ENCODE measurements at regions not wholly inside any gene's neighbourhood (a gene's known extent, or its start where the extent isn't known, plus 50 kb on each side); places are given as distances from the start of the nearest gene placed in this dataset.
"Not testable (repeated sequence)": the region's sequence is repeated elsewhere in the genome, so short reads cannot be mapped to it uniquely, and the experiment has no call there.

- Histone ChIP-seq H3K36me3 (ENCODE audit: control insufficient read depth, insufficient read depth, low read length) (no peaks in the 10 kb centered on the region), H3K27ac (ENCODE audit: low read depth, low read length) (no peak overlapping the region), H3K9me3 (ENCODE audit: control insufficient read depth, low read length) (peaks cover 22% of the 10 kb centered on the region), H3K27me3 (ENCODE audit: control insufficient read depth, insufficient read depth, low read length, poor library complexity, severe bottlenecking) (no peaks in the 10 kb centered on the region), H3K9ac (ENCODE audit: extremely low read depth, low read length, poor library complexity, severe bottlenecking) (no peak overlapping the region), H3K4me3 (ENCODE audit: low read length) (no peak overlapping the region), H3K4me1 (ENCODE audit: control insufficient read depth, insufficient read depth, low read length) (peaks cover 3% of the 10 kb centered on the region)
- DNase-seq, result no peak
- Mint-ChIP-seq H3K4me1 (peaks cover 22% of the 10 kb centered on the region), H3K36me3 (ENCODE audit: low read depth) (no peaks in the 10 kb centered on the region), H3K27me3 (ENCODE audit: insufficient read depth) (peaks cover 2% of the 10 kb centered on the region), H3K27ac (no peak overlapping the region), H3K9me3 (peaks cover 2% of the 10 kb centered on the region), H3K4me3 (no peak overlapping the region)
- WGBS, 2 experiments (ENCODE audit: insufficient coverage in 1 of 2, insufficient read length in 1 of 2), result 56% methylated on average over 2 of the region's 2 CpGs; no CpG with 5 or more reads in 1 of the 2 experiments
- TF ChIP-seq CTCF (conservative IDR thresholded peaks at IDR 0.05), result no peak
Observed at GRCh38 chr6:48388044-48388443, 277.0 kb upstream of the PTCHD4 start.

DNA sequence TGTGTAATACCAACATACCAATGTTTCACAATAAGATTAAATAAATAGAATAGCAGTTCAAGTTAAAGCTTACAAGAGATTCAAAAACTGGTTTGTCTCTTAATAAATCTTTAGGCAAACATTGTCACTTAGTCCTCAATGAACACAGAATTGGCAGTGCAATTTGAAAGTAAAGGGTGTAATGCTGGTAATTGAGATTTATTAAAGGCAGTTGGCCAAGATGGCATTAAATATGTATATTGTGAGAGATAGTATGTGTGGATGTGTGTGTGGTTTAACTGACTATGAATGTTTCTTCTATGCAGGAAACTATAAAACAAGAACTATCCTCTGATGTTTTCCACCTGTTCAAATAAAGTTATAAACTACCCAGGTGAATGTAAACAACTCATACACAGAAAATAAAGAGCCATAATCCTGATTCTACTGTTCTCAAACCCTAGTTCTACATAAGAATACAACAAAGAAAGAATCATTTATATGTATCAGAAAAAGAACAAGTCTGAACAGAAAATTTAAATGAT lies 267.9 kb upstream of the PTCHD4 start:
- Mint-ChIP-seq H3K9me3 (no peaks in the 10 kb centered on the region), H3K36me3 (ENCODE audit: low read depth) (no peaks in the 10 kb centered on the region), H3K4me1 (peaks cover 10% of the 10 kb centered on the region), H3K4me3 (no peak overlapping the region), H3K27ac (no peak overlapping the region), H3K27me3 (ENCODE audit: insufficient read depth) (peaks cover 4% of the 10 kb centered on the region)
- Histone ChIP-seq H3K9me3 (ENCODE audit: control insufficient read depth, low read length) (no peaks in the 10 kb centered on the region), H3K27me3 (ENCODE audit: control insufficient read depth, insufficient read depth, low read length, poor library complexity, severe bottlenecking) (no peaks in the 10 kb centered on the region), H3K27ac (ENCODE audit: low read depth, low read length) (no peak overlapping the region), H3K4me1 (ENCODE audit: control insufficient read depth, insufficient read depth, low read length) (peaks cover 6% of the 10 kb centered on the region), H3K36me3 (ENCODE audit: control insufficient read depth, insufficient read depth, low read length) (no peaks in the 10 kb centered on the region), H3K9ac (ENCODE audit: extremely low read depth, low read length, poor library complexity, severe bottlenecking) (no peak overlapping the region), H3K4me3 (ENCODE audit: low read length) (no peak overlapping the region)
- no peak for TF ChIP-seq CTCF (conservative IDR thresholded peaks at IDR 0.05)
- DNase-seq, result no peak

GRCh38 chr6:48377115-48377514 lies 266.1 kb upstream of the PTCHD4 start:
- Mint-ChIP-seq H3K36me3 (ENCODE audit: low read depth) (no peaks in the 10 kb centered on the region), H3K9me3 (peaks cover under 1% of the 10 kb centered on the region), H3K27me3 (ENCODE audit: insufficient read depth) (peaks cover 2% of the 10 kb centered on the region), H3K4me3 (no peak overlapping the region), H3K4me1 (peaks cover 10% of the 10 kb centered on the region), H3K27ac (no peak overlapping the region)
- Histone ChIP-seq H3K27ac (ENCODE audit: low read depth, low read length) (no peak overlapping the region), H3K9me3 (ENCODE audit: control insufficient read depth, low read length) (peaks cover 5% of the 10 kb centered on the region), H3K4me3 (ENCODE audit: low read length) (no peak overlapping the region), H3K4me1 (ENCODE audit: control insufficient read depth, insufficient read depth, low read length) (peaks cover 6% of the 10 kb centered on the region), H3K27me3 (ENCODE audit: control insufficient read depth, insufficient read depth, low read length, poor library complexity, severe bottlenecking) (no peaks in the 10 kb centered on the region), H3K36me3 (ENCODE audit: control insufficient read depth, insufficient read depth, low read length) (no peaks in the 10 kb centered on the region), H3K9ac (ENCODE audit: extremely low read depth, low read length, poor library complexity, severe bottlenecking) (no peak overlapping the region)
- no peak for TF ChIP-seq CTCF (conservative IDR thresholded peaks at IDR 0.05)
- 93 to 97% methylated on average over 3 of the region's 3 CpGs for WGBS, 2 experiments (ENCODE audit: insufficient coverage in 1 of 2, insufficient read length in 1 of 2)
- DNase-seq, result no peak

GRCh38 chr6:48371226-48371625 lies 260.2 kb upstream of the PTCHD4 start:
- not testable (repeated sequence) for H3K4me1 ChIP-seq (ENCODE audit: control insufficient read depth, insufficient read depth, low read length); H3K36me3 Mint-ChIP-seq (ENCODE audit: low read depth); H3K4me3 ChIP-seq (ENCODE audit: low read length); H3K9ac ChIP-seq (ENCODE audit: extremely low read depth, low read length, poor library complexity, severe bottlenecking); H3K27ac Mint-ChIP-seq; H3K4me1 Mint-ChIP-seq; H3K27ac ChIP-seq (ENCODE audit: low read depth, low read length); H3K4me3 Mint-ChIP-seq; DNase-seq; H3K36me3 ChIP-seq (ENCODE audit: control insufficient read depth, insufficient read depth, low read length); H3K27me3 ChIP-seq (ENCODE audit: control insufficient read depth, insufficient read depth, low read length, poor library complexity, severe bottlenecking); H3K27me3 Mint-ChIP-seq (ENCODE audit: insufficient read depth)
- 93 to 100% methylated on average over 1 to 25 of the region's 34 CpGs for WGBS, 2 experiments (ENCODE audit: insufficient coverage in 1 of 2, insufficient read length in 1 of 2)
- peaks cover 24% of the 10 kb centered on the region for H3K9me3 Mint-ChIP-seq
- H3K9me3 ChIP-seq (ENCODE audit: control insufficient read depth, low read length), result peaks cover 11% of the 10 kb centered on the region

Measured in endodermal cell (in vitro differentiated cells).